ENCODE measurements at regions not wholly inside any gene's neighbourhood (a gene's known extent, or its start where the extent isn't known, plus 50 kb on each side); places are given as distances from the start of the nearest gene placed in this dataset.

GRCh38 chr12:91632042-91632786 lies 449.6 kb upstream of the DCN start:
- Histone ChIP-seq H3K4me3 (ENCODE audit: control extremely low read depth in 1 of 5, extremely low read depth in 1 of 5, insufficient read depth in 1 of 5, low read depth in 2 of 5, low read length in 4 of 5) (no peak overlapping the region), H3K36me3 (replicated peaks in 1 of 2; ENCODE audit: control extremely low read depth in 1 of 2, control insufficient read depth in 1 of 2, extremely low read depth in 1 of 2, insufficient read depth in 2 of 2, low read length in 1 of 2) (no peaks in the 10 kb centered on the region), H4K20me1 (ENCODE audit: control insufficient read depth, insufficient read depth, low read length, poor library complexity, severe bottlenecking) (no peaks in the 10 kb centered on the region), H2AFZ (ENCODE audit: insufficient read depth, low read depth, low read length, poor library complexity, severe bottlenecking) (no peak overlapping the region), H3K9ac (ENCODE audit: low read length) (no peak overlapping the region), H3K4me1 (ENCODE audit: control insufficient read depth in 2 of 2, insufficient read depth in 2 of 2, low read length in 2 of 2) (no peaks in the 10 kb centered on the region), H3K79me2 (ENCODE audit: control insufficient read depth, insufficient read depth, low read length) (no peaks in the 10 kb centered on the region), H3K9me3 (ENCODE audit: control extremely low read depth in 1 of 3, control insufficient read depth in 2 of 3, insufficient read depth in 1 of 3, low read length in 2 of 3) (peaks cover 0 to 12% (median 0%) of the 10 kb centered on the region in 3 donors), H3K27me3 (replicated peaks in 1 of 4; ENCODE audit: control extremely low read depth in 1 of 4, control insufficient read depth in 3 of 4, insufficient read depth in 4 of 4, low read length in 3 of 4) (no peaks in the 10 kb centered on the region), H3K4me2 (replicated peaks; ENCODE audit: low read depth, low read length, poor library complexity, severe bottlenecking) (no peak overlapping the region), H3K27ac (ENCODE audit: low read length in 2 of 2) (no peak overlapping the region)
- peaks cover 4% of the 10 kb centered on the region for H3K9me3 Mint-ChIP-seq (ENCODE audit: insufficient read depth)
- ATAC-seq (ENCODE audit: low read depth) (no peak), DNase-seq (no peak)
- H3K4me1 Mint-ChIP-seq: peaks cover 2% of the 10 kb centered on the region
- H3K27me3 Mint-ChIP-seq: peaks cover 17% of the 10 kb centered on the region
- POLR2A ChIA-PET: no interaction called here
- H3K4me3 Mint-ChIP-seq: no peak overlapping the region
- intact Hi-C loops (cut with micrococcal nuclease): no loop called here
- WGBS (ENCODE audit: insufficient coverage): 94% methylated on average over 3 of the region's 4 CpGs
- CTCF ChIA-PET: no interaction called here
- H3K27ac Mint-ChIP-seq: no peak overlapping the region
- no peak for TF ChIP-seq EZH2 (IDR thresholded peaks at IDR 0.05; ENCODE audit: borderline replicate concordance, insufficient read depth, low read depth, low read length, poor library complexity, severe bottlenecking)
- TF ChIP-seq CTCF (IDR thresholded peaks at IDR 0.05): no peak

GRCh38 chr12:91630596-91631293 lies 448.1 kb upstream of the DCN start:
- Histone ChIP-seq H4K20me1 (ENCODE audit: control insufficient read depth, insufficient read depth, low read length, poor library complexity, severe bottlenecking) (no peaks in the 10 kb centered on the region), H3K9me3 (ENCODE audit: control extremely low read depth in 1 of 3, control insufficient read depth in 2 of 3, insufficient read depth in 1 of 3, low read length in 2 of 3) (peaks cover 0 to 13% (median 6%) of the 10 kb centered on the region in 3 donors), H3K4me3 (ENCODE audit: control extremely low read depth in 1 of 5, extremely low read depth in 1 of 5, insufficient read depth in 1 of 5, low read depth in 2 of 5, low read length in 4 of 5) (no peak overlapping the region), H3K9ac (ENCODE audit: low read length) (no peak overlapping the region), H3K79me2 (ENCODE audit: control insufficient read depth, insufficient read depth, low read length) (no peaks in the 10 kb centered on the region), H3K4me2 (replicated peaks; ENCODE audit: low read depth, low read length, poor library complexity, severe bottlenecking) (no peak overlapping the region), H3K36me3 (replicated peaks in 1 of 2; ENCODE audit: control extremely low read depth in 1 of 2, control insufficient read depth in 1 of 2, extremely low read depth in 1 of 2, insufficient read depth in 2 of 2, low read length in 1 of 2) (no peaks in the 10 kb centered on the region), H3K27ac (ENCODE audit: low read length in 2 of 2) (no peak overlapping the region), H2AFZ (ENCODE audit: insufficient read depth, low read depth, low read length, poor library complexity, severe bottlenecking) (no peak overlapping the region), H3K27me3 (replicated peaks in 1 of 4; ENCODE audit: control extremely low read depth in 1 of 4, control insufficient read depth in 3 of 4, insufficient read depth in 4 of 4, low read length in 3 of 4) (no peaks in the 10 kb centered on the region), H3K4me1 (ENCODE audit: control insufficient read depth in 2 of 2, insufficient read depth in 2 of 2, low read length in 2 of 2) (no peaks in the 10 kb centered on the region)
- POLR2A ChIA-PET: interaction anchor here (0.7 kb wide), 1 partner anchor 76 kb away, joined by 3 read pairs; no protein-coding TSS in a partner anchor
- Mint-ChIP-seq H3K4me1 (peaks cover 2% of the 10 kb centered on the region), H3K27me3 (peaks cover 13% of the 10 kb centered on the region), H3K27ac (no peak overlapping the region), H3K9me3 (ENCODE audit: insufficient read depth) (peaks cover 9% of the 10 kb centered on the region), H3K4me3 (no peak overlapping the region)
- TF ChIP-seq CTCF (IDR thresholded peaks at IDR 0.05) (no peak), EZH2 (IDR thresholded peaks at IDR 0.05; ENCODE audit: borderline replicate concordance, insufficient read depth, low read depth, low read length, poor library complexity, severe bottlenecking) (no peak)
- no CpG with 5 or more reads among the region's 3 CpGs for whole genome bisulfite sequencing (ENCODE audit: insufficient coverage)
- intact Hi-C loops (cut with micrococcal nuclease): no loop called here
- DNase-seq (no peak), ATAC-seq (ENCODE audit: low read depth) (no peak)
- CTCF ChIA-PET: no interaction called here
